ENCODE measurements at regions not wholly inside any gene's neighbourhood (a gene's known extent, or its start where the extent isn't known, plus 50 kb on each side); places are given as distances from the start of the nearest gene placed in this dataset.
"Not testable (repeated sequence)": the region's sequence is repeated elsewhere in the genome, so short reads cannot be mapped to it uniquely, and the experiment has no call there.

GRCh38 chr9:103304797-103305196 is 309.7 kb downstream of the CYLC2 start:
- H3K36me3 ChIP-seq (ENCODE audit: insufficient read depth, low read length): no peaks in the 10 kb centered on the region

GRCh38 chr9:103319979-103320378 is 324.8 kb downstream of the CYLC2 start:
- Histone ChIP-seq H3K4me1 (ENCODE audit: low read length) (no peaks in the 10 kb centered on the region), H3K27ac (ENCODE audit: low read length) (no peak overlapping the region), H3K36me3 (ENCODE audit: insufficient read depth, low read length) (no peaks in the 10 kb centered on the region), H3K4me2 (ENCODE audit: low read depth, low read length, poor library complexity, severe bottlenecking) (no peak overlapping the region), H3K9me3 (ENCODE audit: low read length) (peaks cover 4% of the 10 kb centered on the region; the same call in 1 of the 2 replicates), H3K9ac (ENCODE audit: low read length) (no peak overlapping the region), H3K9me2 (replicated peaks; ENCODE audit: insufficient read depth, low read length) (no peaks in the 10 kb centered on the region), H2AFZ (ENCODE audit: low read length) (no peak overlapping the region), H3K4me3 (ENCODE audit: low read length) (no peak overlapping the region), H3K27me3 (ENCODE audit: low read length) (no peaks in the 10 kb centered on the region), H3K79me2 (ENCODE audit: low read length) (no peaks in the 10 kb centered on the region), H4K20me1 (ENCODE audit: insufficient read depth, low read depth, low read length) (no peaks in the 10 kb centered on the region)
- DNase-seq: peak; percentile 44

More at GRCh38 chr9:103304797-103305196, 309.7 kb downstream of the CYLC2 start:
- Histone ChIP-seq H3K4me2 (ENCODE audit: low read depth, low read length, poor library complexity, severe bottlenecking) (no peak overlapping the region), H3K9me2 (replicated peaks; ENCODE audit: insufficient read depth, low read length) (no peaks in the 10 kb centered on the region), H4K20me1 (ENCODE audit: insufficient read depth, low read depth, low read length) (no peaks in the 10 kb centered on the region), H3K27me3 (ENCODE audit: low read length) (no peaks in the 10 kb centered on the region), H3K4me1 (ENCODE audit: low read length) (no peaks in the 10 kb centered on the region), H2AFZ (ENCODE audit: low read length) (no peak overlapping the region), H3K79me2 (ENCODE audit: low read length) (no peaks in the 10 kb centered on the region), H3K27ac (ENCODE audit: low read length) (no peak overlapping the region), H3K9ac (ENCODE audit: low read length) (no peak overlapping the region), H3K4me3 (ENCODE audit: low read length) (no peak overlapping the region), H3K9me3 (ENCODE audit: low read length) (peaks cover 35% of the 10 kb centered on the region)
- no peak for DNase-seq

- Histone ChIP-seq H4K20me1 (ENCODE audit: insufficient read depth, low read depth, low read length) (no peaks in the 10 kb centered on the region), H3K9me2 (replicated peaks; ENCODE audit: insufficient read depth, low read length) (no peaks in the 10 kb centered on the region; the same call in 1 of the 2 replicates), H3K27me3 (ENCODE audit: low read length) (no peaks in the 10 kb centered on the region)
Observed at GRCh38 chr9:103323699-103324098, 328.6 kb downstream of the CYLC2 start.

GRCh38 chr9:103335461-103335860 is 340.3 kb downstream of the CYLC2 start:
- Histone ChIP-seq H3K79me2 (ENCODE audit: low read length) (no peaks in the 10 kb centered on the region), H2AFZ (ENCODE audit: low read length) (no peak overlapping the region), H3K4me2 (ENCODE audit: low read depth, low read length, poor library complexity, severe bottlenecking) (no peak overlapping the region), H4K20me1 (ENCODE audit: insufficient read depth, low read depth, low read length) (no peaks in the 10 kb centered on the region), H3K4me1 (ENCODE audit: low read length) (no peaks in the 10 kb centered on the region), H3K27ac (ENCODE audit: low read length) (no peak overlapping the region), H3K9me3 (ENCODE audit: low read length) (peaks cover 11% of the 10 kb centered on the region; the same call in 1 of the 2 replicates), H3K36me3 (ENCODE audit: insufficient read depth, low read length) (no peaks in the 10 kb centered on the region), H3K27me3 (ENCODE audit: low read length) (no peaks in the 10 kb centered on the region), H3K9ac (ENCODE audit: low read length) (no peak overlapping the region), H3K4me3 (ENCODE audit: low read length) (no peak overlapping the region), H3K9me2 (replicated peaks; ENCODE audit: insufficient read depth, low read length) (no peaks in the 10 kb centered on the region)
- no peak for DNase-seq

More at GRCh38 chr9:103323699-103324098, 328.6 kb downstream of the CYLC2 start:
- H3K4me2 ChIP-seq (ENCODE audit: low read depth, low read length, poor library complexity, severe bottlenecking): no peak overlapping the region
- no peak overlapping the region for H3K27ac ChIP-seq (ENCODE audit: low read length)
- peaks cover 5% of the 10 kb centered on the region; the same call in 1 of the 2 replicates for H3K9me3 ChIP-seq (ENCODE audit: low read length)
- H3K9ac ChIP-seq (ENCODE audit: low read length): no peak overlapping the region
- H3K36me3 ChIP-seq (ENCODE audit: insufficient read depth, low read length): no peaks in the 10 kb centered on the region
- H2AFZ ChIP-seq (ENCODE audit: low read length): no peak overlapping the region
- no peak overlapping the region for H3K4me3 ChIP-seq (ENCODE audit: low read length)
- no peaks in the 10 kb centered on the region for H3K4me1 ChIP-seq (ENCODE audit: low read length)
- DNase-seq: no peak
- no peaks in the 10 kb centered on the region for H3K79me2 ChIP-seq (ENCODE audit: low read length)

GRCh38 chr9:103355000-103355399 is 359.9 kb downstream of the CYLC2 start:
- H3K27me3 ChIP-seq (ENCODE audit: low read length): no peaks in the 10 kb centered on the region
- H3K27ac ChIP-seq (ENCODE audit: low read length): no peak overlapping the region
- H3K9me2 ChIP-seq (replicated peaks; ENCODE audit: insufficient read depth, low read length): no peaks in the 10 kb centered on the region
- H4K20me1 ChIP-seq (ENCODE audit: insufficient read depth, low read depth, low read length): no peaks in the 10 kb centered on the region
- no peak overlapping the region for H3K4me3 ChIP-seq (ENCODE audit: low read length)
- no peaks in the 10 kb centered on the region for H3K36me3 ChIP-seq (ENCODE audit: insufficient read depth, low read length)
- no peak overlapping the region for H3K4me2 ChIP-seq (ENCODE audit: low read depth, low read length, poor library complexity, severe bottlenecking)
- DNase-seq: no peak
- H2AFZ ChIP-seq (ENCODE audit: low read length): no peak overlapping the region
- H3K79me2 ChIP-seq (ENCODE audit: low read length): no peaks in the 10 kb centered on the region
- no peak overlapping the region for H3K9ac ChIP-seq (ENCODE audit: low read length)
- no peaks in the 10 kb centered on the region for H3K4me1 ChIP-seq (ENCODE audit: low read length)
- peaks cover 27% of the 10 kb centered on the region for H3K9me3 ChIP-seq (ENCODE audit: low read length)

GRCh38 chr9:103357980-103358379 is 362.8 kb downstream of the CYLC2 start:
- not testable (repeated sequence) for H3K4me3 ChIP-seq (ENCODE audit: low read length); H3K9me2 ChIP-seq (replicated peaks; ENCODE audit: insufficient read depth, low read length); H4K20me1 ChIP-seq (ENCODE audit: insufficient read depth, low read depth, low read length); H2AFZ ChIP-seq (ENCODE audit: low read length); H3K9ac ChIP-seq (ENCODE audit: low read length); H3K79me2 ChIP-seq (ENCODE audit: low read length); DNase-seq; H3K27ac ChIP-seq (ENCODE audit: low read length); H3K4me1 ChIP-seq (ENCODE audit: low read length); H3K27me3 ChIP-seq (ENCODE audit: low read length); H3K36me3 ChIP-seq (ENCODE audit: insufficient read depth, low read length); H3K4me2 ChIP-seq (ENCODE audit: low read depth, low read length, poor library complexity, severe bottlenecking)
- peaks cover 29% of the 10 kb centered on the region for H3K9me3 ChIP-seq (ENCODE audit: low read length)

GRCh38 chr9:103361906-103362305 is 366.8 kb downstream of the CYLC2 start:
- Histone ChIP-seq H3K36me3 (ENCODE audit: insufficient read depth, low read length) (no peaks in the 10 kb centered on the region), H3K4me1 (ENCODE audit: low read length) (no peaks in the 10 kb centered on the region), H4K20me1 (ENCODE audit: insufficient read depth, low read depth, low read length) (no peaks in the 10 kb centered on the region), H3K79me2 (ENCODE audit: low read length) (no peaks in the 10 kb centered on the region), H2AFZ (ENCODE audit: low read length) (no peak overlapping the region), H3K9me2 (replicated peaks; ENCODE audit: insufficient read depth, low read length) (no peaks in the 10 kb centered on the region), H3K9ac (ENCODE audit: low read length) (no peak overlapping the region), H3K27me3 (ENCODE audit: low read length) (no peaks in the 10 kb centered on the region), H3K27ac (ENCODE audit: low read length) (no peak overlapping the region), H3K9me3 (ENCODE audit: low read length) (peaks cover 18% of the 10 kb centered on the region), H3K4me2 (ENCODE audit: low read depth, low read length, poor library complexity, severe bottlenecking) (no peak overlapping the region), H3K4me3 (ENCODE audit: low read length) (no peak overlapping the region)
- DNase-seq: no peak

- no peak overlapping the region for H2AFZ ChIP-seq (ENCODE audit: low read length)
Observed at GRCh38 chr9:103362986-103363385, 367.9 kb downstream of the CYLC2 start.

GRCh38 chr9:103364753-103365152 is 369.6 kb downstream of the CYLC2 start:
- no peak for DNase-seq
- Histone ChIP-seq H3K36me3 (ENCODE audit: insufficient read depth, low read length) (no peaks in the 10 kb centered on the region), H3K27me3 (ENCODE audit: low read length) (no peaks in the 10 kb centered on the region), H3K4me2 (ENCODE audit: low read depth, low read length, poor library complexity, severe bottlenecking) (no peak overlapping the region), H3K79me2 (ENCODE audit: low read length) (no peaks in the 10 kb centered on the region), H3K9me2 (replicated peaks; ENCODE audit: insufficient read depth, low read length) (no peaks in the 10 kb centered on the region), H4K20me1 (ENCODE audit: insufficient read depth, low read depth, low read length) (no peaks in the 10 kb centered on the region), H3K9me3 (ENCODE audit: low read length) (peaks cover 28% of the 10 kb centered on the region), H3K9ac (ENCODE audit: low read length) (no peak overlapping the region), H2AFZ (ENCODE audit: low read length) (no peak overlapping the region; the same call in 1 of the 2 replicates), H3K4me3 (ENCODE audit: low read length) (no peak overlapping the region), H3K4me1 (ENCODE audit: low read length) (no peaks in the 10 kb centered on the region), H3K27ac (ENCODE audit: low read length) (no peak overlapping the region)

More at GRCh38 chr9:103362986-103363385, 367.9 kb downstream of the CYLC2 start:
- no peaks in the 10 kb centered on the region for H3K9me2 ChIP-seq (replicated peaks; ENCODE audit: insufficient read depth, low read length)
- no peak overlapping the region for H3K9ac ChIP-seq (ENCODE audit: low read length)
- peaks cover 24% of the 10 kb centered on the region for H3K9me3 ChIP-seq (ENCODE audit: low read length)
- H3K36me3 ChIP-seq (ENCODE audit: insufficient read depth, low read length): no peaks in the 10 kb centered on the region
- H3K4me2 ChIP-seq (ENCODE audit: low read depth, low read length, poor library complexity, severe bottlenecking): no peak overlapping the region
- H3K27me3 ChIP-seq (ENCODE audit: low read length): no peaks in the 10 kb centered on the region
- H4K20me1 ChIP-seq (ENCODE audit: insufficient read depth, low read depth, low read length): no peaks in the 10 kb centered on the region
- no peaks in the 10 kb centered on the region for H3K79me2 ChIP-seq (ENCODE audit: low read length)
- H3K27ac ChIP-seq (ENCODE audit: low read length): no peak overlapping the region
- no peak overlapping the region for H3K4me3 ChIP-seq (ENCODE audit: low read length)
- DNase-seq: no peak
- H3K4me1 ChIP-seq (ENCODE audit: low read length): no peaks in the 10 kb centered on the region
